ENCODE measurements at regions not wholly inside any gene's neighbourhood (a gene's known extent, or its start where the extent isn't known, plus 50 kb on each side); places are given as distances from the start of the nearest gene placed in this dataset.
"Not testable (repeated sequence)": the region's sequence is repeated elsewhere in the genome, so short reads cannot be mapped to it uniquely, and the experiment has no call there.

DNA sequence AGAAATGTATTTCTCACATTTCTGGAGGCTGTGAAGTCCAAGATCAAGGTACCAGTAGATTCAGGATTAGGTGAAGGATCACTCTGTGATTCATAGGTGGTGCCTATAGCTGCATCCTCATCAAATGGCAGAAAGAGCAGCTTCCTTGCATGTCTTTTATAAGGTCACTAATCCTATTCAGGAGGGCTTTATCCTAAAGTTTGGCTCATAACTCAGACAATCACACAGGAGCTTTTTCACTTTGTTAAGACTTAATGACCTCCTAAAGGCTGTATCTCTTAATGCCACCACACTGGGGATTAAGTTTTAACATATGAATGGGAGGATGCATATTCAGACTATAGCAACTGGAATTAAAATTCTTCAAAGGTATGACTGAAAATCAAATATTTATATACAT lies 861.1 kb downstream of the DACH1 start:
- no peak for DNase-seq (ENCODE audit: low read depth in 2 of 2)

DNA sequence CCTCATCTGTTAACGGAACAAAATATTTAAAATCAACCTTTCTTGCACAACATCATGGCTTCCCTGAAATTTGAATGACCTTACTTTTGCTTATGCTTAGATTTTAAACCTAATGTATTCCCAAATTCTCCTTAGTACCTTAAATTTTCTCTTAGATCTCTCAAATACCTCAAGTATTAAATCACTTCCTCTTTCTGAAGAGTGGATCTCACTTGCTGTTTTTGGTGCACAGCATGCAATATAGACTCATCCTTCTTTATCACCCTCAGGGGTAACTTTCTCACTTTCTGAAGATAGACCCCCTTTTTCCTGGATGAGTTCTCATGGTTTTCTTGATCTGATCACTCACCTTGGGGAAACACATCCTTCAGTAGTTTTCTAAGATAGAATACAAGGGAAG lies 871.7 kb downstream of the DACH1 start:
- no peak for DNase-seq (ENCODE audit: low read depth in 2 of 2)

DNA sequence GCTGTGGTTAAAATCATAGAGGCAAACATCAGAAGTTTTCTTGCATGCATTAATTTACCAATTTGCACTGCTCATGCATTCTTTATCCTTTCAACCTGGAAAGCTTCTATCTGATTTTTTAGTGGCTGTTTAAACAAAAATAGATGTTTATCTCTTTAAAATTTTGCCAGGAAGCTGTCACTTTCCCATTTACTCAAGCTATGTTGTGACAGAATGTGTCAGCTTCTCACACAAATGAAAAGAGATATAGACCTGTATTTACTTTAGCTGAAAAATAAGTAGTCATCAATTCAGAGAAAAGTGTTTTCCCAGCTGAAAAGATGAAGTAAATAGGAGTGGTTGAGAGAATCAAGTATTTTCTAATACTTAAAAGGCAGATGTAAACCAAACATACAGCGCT lies 872.8 kb downstream of the DACH1 start:
- no peak for DNase-seq (ENCODE audit: low read depth in 2 of 2)

DNA sequence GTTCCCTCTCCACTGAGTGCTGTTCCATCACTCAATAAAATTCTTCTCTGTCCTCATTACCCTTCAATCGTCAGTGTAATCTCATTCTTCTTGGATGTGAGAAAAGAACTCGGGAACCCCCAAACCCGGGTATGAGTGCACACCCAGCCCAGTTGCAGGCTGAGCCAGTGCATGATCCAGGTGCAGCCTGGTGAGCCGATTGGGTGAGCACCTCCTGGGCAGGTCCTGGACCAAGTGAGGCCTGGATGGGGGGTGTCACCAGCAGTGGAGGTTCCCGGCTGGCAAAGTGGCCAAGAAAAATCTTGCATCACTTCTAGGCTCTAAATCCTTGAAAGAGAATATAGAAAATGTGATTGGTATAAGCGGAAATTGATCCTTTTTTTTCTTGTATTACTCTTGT lies 878.8 kb upstream of the KLHL1 start:
- DNase-seq (ENCODE audit: low read depth in 2 of 2), result no peak

DNA sequence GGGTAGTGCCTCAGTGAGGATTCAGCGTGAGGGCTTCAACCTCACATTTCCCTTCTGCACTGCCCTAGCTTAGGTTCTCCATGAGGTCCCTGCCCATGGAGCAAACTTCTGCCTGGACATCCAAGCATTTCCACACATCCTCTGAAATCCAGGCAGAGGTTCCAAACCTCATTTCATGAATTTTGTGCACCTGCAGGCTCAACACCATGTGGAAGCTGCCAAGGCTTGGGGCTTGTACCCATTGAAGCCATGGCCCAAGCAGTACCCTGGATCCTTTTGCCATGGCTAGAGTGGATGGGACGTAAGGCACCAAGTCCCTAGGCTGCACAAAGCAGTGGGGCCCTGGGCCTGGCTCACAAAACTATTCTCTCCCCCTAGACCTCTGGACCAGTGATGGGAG lies 877.1 kb upstream of the KLHL1 start:
- no peak for DNase-seq (ENCODE audit: low read depth in 2 of 2)

DNA sequence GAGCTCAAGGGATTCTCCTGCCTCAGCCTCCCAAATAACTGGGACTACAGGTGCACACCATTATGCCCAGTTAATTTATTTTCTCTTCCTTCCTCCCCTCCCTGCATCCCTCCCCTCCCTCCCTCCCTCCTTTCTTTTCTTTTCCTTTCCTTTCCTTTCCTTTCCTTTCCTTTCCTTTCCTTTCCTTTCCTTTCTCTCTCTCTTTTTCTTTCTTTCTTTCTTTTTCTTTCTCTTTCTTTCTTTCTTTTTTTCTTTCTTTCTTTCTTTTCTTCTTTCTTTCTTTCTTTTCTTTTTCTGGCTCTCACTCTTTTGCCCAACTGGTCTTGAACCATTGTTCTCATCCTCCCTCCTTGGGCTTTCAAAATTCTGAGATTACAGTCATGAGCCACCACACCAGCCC lies 873.0 kb upstream of the KLHL1 start:
- DNase-seq (ENCODE audit: low read depth in 2 of 2), result not testable (repeated sequence)

DNA sequence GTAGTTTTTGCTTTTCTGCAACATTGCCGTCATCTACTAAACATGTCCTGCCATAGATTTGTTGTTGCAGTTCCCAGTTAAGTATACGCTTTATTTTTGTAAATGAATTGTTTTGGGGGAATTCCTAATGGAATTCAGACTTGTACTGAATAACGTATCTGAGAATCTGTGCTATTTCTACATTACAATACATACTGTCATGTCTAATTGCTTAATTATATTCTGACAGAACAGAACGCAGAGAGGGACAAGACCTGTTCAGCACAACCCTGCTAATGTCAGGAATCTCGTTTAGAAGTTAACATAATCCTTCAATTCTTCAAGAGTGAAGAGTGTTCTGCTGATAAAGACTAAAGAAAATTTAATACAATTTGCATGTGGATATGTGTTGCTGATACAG lies 861.1 kb upstream of the KLHL1 start:
- no peak for DNase-seq (ENCODE audit: low read depth in 2 of 2)

DNA sequence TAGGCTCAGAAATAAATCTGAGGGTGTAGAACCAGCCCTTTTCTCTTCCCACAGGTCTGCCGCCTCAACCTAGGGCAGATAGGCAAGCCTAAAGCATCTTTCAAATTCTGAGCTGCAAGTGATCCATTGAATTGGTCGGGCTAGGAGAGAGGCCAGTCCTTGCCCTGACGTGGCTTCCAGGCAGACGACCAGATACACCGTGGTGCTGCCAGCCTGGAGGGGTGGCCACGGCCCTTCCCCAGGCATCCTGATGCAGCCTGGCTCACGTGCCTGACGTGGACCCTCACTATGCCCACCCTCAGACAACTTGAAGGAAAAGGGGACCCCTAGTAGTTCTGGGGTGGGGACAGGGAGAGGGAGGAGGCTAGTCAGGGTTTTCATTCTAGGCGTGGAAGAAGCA lies 859.3 kb upstream of the KLHL1 start:
- no peak for DNase-seq (ENCODE audit: low read depth in 2 of 2)

DNA sequence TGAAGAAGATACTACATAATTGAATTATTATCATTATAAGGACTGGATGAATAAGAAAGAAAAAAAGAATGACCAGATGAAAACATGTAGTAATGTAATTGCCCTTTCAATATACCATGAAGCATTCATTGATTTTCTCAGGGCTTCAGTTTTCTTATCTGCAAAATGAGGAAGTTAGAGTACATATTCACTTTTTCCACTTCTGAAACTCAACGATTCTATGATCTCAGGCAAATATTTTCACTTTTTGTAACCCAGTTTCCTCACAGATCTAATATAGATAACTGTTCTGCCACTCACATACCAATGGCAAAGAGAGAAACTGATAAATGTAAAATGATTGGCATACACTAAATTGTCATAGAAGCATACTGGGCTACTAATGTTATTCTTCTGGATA lies 856.6 kb upstream of the KLHL1 start:
- DNase-seq (ENCODE audit: low read depth in 2 of 2), result no peak

DNA sequence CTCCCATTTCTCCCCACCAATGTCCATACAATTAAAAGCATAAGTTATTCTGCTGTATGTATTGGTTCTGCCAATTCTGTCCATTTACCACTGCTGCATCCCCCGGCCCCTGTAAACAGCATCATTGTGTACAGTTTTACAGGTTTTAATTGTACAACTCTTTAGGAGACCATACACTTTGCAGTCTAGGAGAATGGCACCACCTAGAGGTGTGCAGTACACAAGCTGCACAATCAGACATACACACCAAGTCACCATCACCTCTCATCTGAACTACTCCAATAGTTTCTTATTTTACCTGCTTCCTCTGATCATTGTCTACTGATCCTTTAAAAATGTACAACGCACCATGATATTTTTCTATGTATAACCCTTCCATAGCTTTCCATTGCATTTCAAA lies 855.9 kb upstream of the KLHL1 start:
- DNase-seq (ENCODE audit: low read depth in 2 of 2), result no peak

DNA sequence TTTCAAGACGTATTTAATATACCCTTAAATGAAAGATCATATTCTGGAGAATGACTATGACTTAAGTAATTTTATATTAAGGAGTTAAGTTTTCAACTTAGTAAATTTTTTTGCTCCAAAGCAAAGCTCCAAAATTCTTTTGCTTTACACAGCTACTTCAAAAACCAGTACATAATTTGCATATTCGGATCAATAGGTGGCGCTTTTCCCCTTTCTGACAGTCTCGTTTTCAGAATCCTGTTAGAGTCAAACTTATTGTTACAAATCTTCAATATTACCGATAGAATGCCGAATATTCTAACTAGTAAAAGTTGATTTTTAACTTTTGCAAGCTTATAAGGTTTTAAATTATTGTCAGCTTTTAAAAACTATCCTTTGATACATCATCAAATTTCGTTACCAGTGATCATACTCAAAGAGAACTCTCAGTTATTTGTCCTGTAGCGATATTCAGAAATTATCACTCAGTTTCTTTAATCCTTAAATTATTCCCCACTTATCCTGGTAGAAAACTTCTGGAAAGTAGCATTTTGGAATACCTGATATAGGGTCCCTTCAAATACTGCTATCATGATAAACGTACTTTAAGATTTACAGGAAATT lies 852.7 kb upstream of the KLHL1 start:
- DNase-seq (ENCODE audit: low read depth in 2 of 2), result no peak

DNA sequence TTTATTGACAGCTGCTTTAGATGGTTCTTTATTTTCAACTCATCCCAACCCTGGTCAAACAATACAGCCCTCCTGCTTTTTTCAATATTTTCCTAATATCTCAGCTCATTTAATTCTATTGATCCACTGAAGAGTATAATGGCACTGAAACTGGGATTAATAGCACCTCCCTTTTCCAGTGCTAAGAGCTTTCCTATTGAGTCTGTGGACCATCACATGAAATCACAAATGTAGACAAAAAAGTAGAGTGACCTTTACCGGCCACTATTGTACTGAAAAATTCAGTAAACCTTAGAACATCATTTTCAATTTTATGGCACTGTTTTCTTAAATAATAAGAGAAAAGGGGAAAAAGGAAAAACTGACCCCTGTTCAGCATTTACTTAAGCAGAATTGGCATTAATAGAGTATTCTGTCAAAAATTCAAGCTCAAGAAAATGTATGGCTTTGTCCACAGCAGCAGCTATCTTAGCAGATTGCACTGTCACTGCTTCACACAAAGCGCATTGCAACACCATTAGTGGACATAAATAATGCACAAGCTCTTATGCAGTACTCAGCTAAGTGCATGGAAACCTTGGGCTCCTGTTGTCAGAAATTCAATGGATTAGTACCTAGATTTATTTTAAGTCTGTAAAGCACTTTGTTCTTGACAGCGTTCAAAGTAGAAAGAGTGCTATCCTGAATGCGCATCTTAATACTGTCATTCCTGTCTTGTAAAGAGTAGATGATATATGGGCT lies 851.0 kb upstream of the KLHL1 start:
- DNase-seq (ENCODE audit: low read depth in 2 of 2), result no peak

DNA sequence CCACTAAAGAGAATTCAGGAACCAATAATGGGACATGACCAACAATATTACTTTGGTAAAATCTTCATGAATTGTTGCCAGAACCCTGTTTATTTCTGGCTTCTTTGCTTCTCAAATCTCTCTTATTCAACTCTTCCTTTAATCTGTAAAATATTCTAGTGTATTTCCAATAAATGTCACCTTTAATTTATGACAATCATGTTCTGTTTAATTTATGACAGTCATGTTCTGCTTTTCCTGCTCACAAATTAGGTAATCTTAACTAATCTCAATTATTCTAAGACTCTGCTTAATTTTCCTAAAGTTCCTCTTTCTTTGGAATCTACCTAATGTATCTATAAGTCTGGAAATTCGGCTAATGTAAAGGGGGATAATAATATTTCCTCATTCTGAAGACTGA lies 847.6 kb upstream of the KLHL1 start:
- no peak for DNase-seq (ENCODE audit: low read depth in 2 of 2)

DNA sequence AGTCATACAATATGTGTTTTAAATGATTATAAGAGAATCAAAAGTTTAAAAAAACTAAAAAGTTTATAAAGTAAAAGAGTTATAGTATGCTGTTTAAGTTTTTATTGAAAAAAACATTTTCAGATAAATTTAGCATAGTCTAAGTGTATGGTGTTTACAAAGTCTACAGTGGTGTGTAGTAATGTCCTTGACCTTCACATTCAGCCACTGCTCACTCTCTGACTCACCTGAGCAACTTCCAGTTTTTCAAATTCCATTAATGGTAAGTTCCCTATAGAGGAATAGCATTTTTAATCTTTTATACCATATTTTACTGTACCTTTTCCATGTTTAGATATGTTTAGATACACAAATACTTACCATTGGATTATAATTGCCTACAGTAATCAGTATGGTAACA lies 842.4 kb upstream of the KLHL1 start:
- DNase-seq (ENCODE audit: low read depth in 2 of 2), result no peak

DNA sequence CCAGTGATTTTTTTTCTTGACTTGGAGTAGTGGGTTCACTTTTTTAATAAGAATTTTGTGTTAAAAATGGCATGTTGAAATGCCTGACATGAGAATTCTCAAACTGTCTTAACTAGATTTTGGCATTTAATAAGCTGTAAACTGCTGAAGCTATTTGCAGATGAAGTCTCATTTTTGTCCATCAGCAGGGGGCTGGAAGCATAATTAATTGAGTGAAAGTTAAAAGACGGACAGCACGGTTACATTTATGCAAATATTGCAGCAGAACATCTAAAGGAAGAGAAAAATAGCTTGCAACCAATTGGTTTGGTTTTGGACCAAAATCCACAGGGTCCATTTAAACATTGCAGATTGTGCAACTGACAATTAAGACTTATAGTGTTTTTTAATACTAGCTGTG lies 837.3 kb upstream of the KLHL1 start:
- DNase-seq (ENCODE audit: low read depth in 2 of 2), result no peak

DNA sequence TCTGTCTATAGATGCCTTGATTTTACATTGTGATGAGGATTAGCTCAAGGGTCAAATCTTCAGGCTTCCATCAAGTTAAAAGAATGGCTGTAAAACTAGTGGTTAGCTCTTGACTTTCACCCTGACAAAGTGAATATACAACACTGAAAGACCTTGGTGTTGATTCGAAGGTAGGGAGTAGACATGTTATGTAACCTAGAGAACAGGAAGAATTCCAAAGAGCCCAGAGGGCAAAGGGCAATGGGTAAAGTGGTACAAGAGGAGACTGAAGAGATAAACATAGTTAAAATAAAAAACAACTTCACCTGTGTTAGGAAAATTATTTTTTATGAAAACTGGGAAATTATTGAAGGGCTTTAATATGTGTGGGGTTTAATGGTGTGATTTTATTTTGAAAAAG lies 833.2 kb upstream of the KLHL1 start:
- DNase-seq (ENCODE audit: low read depth in 2 of 2), result no peak

DNA sequence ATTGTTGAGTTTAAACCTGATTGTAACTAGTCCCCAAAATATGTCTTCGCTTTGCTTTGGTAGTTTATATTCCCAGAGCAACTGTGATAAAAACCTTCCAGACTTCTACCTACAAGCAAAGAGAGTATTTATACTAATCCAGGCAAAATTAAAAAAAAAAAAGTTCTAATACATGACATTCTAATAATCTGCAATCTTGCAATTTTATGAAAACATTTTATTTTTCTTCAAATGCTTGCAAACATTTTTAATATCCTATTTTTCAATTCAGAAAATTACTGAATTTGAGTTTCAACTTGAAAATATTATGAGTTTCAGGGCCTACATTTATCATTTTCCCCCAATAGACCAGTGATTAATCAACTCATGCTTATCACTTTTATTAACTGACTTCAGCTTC lies 830.2 kb upstream of the KLHL1 start:
- no peak for DNase-seq (ENCODE audit: low read depth in 2 of 2)

DNA sequence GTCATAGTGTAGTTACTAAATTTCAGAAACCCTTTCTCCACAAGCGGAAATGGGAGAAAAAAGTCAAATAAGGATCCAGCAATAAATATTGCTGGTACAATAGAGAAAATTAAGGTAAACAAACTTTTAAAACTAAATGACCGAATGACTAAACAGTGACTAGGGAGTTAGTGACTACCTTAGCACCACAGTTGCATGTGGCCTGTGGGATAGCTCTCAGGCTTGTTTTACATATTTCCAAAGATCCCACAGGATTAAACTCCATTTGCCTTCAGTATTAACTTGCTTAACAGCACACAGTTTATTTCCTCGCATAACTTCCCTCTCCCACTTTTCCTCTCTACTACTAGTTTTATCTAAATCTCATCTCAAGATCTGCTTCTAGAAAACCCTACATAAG lies 824.3 kb upstream of the KLHL1 start:
- no peak for DNase-seq (ENCODE audit: low read depth in 2 of 2)

DNA sequence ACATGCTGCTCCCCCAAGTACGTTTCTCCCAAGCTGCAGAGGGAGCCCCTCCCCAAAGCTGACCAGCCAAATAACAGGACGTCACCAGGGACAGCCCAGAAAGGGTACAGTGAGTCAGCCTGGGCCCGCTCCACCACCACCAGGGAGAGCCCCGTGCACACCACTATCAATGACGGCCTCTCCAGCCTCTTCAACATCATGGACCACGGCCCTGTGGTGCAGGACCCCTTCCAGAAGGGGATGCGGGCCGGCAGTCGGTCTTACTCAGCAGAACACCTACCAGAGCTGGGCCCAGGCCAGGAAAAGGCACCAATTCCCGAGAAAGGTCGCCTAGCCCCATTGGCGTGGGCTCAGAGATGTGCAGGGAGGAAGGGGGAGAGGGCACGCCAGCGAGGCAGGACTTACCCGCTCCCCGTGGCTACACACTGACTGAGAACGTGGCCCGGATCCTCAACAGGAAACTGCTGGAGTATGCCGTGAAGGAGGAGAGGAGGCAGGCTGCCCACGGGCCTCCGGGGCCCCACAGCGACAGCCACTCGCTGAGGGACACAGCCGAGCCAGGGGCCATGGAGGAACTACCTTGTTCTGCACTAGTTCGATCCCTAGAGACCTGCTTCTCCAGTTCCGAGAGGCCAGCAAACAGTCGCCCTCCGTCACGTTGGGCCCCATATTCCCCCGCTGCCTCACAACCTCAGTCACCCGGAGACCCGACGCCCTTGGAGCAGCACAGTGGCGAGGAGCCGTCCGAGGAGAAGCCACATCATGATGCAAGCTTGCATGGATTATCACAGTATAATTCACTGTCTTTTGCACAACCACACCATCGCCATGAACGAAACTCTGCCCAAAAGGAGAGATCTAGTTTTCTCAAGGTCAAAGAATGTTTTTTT lies 815.9 kb upstream of the KLHL1 start:
- DNase-seq (ENCODE audit: low read depth in 2 of 2), result no peak

DNA sequence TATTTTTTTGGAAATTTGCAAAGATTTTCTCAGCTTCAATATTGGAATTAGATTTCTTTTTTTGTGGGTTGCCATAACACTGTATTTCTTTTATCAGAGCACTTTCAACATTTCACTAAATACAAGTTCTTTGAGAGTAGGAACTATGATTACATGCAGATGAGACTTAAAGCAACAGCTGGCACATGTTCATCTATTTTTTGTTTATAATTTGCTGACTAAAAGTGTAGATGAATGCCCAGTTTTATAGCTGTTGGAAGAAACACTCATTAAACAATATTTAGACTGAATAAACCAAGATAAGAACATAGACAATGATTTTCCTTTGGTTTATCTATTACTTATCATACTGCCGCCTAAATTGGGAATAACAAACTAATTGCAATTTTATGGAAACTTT lies 803.0 kb upstream of the KLHL1 start:
- DNase-seq (ENCODE audit: low read depth in 2 of 2), result no peak

DNA sequence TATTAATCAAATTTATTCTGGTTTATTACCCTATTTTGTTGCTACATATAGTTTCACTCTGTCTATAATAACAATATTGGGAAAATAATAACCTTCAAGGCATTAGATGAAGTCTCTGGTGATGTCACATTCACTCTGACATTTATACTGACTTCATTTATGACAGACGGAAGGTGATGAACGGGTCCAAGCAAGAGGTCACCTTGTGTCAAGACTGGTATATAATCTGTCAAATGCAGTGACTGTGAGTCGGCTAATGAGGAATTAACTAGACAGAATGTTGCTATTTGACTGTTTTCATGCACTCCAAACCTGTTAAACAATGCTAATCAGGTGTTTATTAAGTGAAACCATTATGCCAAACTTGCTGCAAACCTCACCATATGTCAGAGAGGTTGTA lies 800.5 kb upstream of the KLHL1 start:
- DNase-seq (ENCODE audit: low read depth in 2 of 2), result no peak

DNA sequence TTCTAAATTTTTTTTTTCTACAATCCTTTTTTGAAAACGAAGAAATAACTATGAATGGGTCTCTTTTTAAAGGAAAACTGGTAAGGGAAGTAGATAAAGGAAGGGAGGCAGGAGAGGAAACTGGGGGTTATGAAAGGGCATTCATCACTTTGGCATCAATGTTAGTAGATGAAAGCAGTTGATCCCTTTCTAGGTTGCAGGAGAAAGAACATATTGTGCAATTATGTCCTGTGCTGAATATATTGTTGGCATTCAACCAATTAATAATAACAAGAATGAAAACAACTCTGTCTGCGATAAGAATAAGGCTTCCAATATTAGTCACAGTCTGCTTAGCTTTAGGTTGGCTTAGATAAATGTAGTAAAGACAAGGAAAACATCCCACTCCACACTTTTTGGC lies 796.8 kb upstream of the KLHL1 start:
- DNase-seq (ENCODE audit: low read depth in 2 of 2), result no peak

DNA sequence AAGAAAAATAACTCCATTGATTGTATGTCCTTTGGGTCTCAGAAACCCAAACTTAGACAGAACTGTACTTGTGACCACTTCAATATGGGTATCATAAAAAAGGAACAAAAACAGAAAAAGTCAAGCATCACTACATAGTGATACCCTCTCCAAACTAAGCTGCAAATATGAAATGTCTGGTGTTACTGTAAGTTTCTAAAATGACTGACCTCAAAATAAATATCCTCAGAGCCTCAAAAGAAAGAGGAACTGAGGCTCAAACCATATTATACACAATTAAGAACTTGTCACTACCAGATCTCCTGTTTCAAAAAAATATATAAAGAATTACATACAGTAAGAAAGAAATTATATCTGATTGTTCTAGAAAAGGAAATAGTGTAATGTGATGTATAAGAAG lies 787.9 kb upstream of the KLHL1 start:
- no peak for DNase-seq (ENCODE audit: low read depth in 2 of 2)

Data from activated CD8-positive, alpha-beta memory T cell treated with anti-CD3 and anti-CD28 coated beads for 4 hours (primary cell).